Prostate gland (tissue), 2 donors: ENCODE measurements at regions not wholly inside any gene's neighbourhood (a gene's known extent, or its start where the extent isn't known, plus 50 kb on each side); places are given as distances from the start of the nearest gene placed in this dataset.

Source experiments
- POLR2A ChIP-seq: fragments of 450-650 bp; IDR thresholded peaks from one replicate; pipeline ENCODE4 v1.6.1; 2016; ENCODE audit warnings: antibody characterized with exemption, mild to moderate bottlenecking
- TF ChIP-seq, protein P1 (sequence below), 4 experiments: fragments of 200-600 bp in 2 of 4; fragments of 450-650 bp in 2 of 4; sonication (generic) in 2 of 4; IDR thresholded peaks; 1 replicate in 3 of 4; 2 replicates in 1 of 4; pipeline ENCODE4 v1.5.1; 2016 to 2019; ENCODE audit warnings: antibody characterized with exemption in 4 of 4, mild to moderate bottlenecking in 2 of 4, moderate library complexity in 2 of 4

- TF ChIP-seq, protein P1, sequence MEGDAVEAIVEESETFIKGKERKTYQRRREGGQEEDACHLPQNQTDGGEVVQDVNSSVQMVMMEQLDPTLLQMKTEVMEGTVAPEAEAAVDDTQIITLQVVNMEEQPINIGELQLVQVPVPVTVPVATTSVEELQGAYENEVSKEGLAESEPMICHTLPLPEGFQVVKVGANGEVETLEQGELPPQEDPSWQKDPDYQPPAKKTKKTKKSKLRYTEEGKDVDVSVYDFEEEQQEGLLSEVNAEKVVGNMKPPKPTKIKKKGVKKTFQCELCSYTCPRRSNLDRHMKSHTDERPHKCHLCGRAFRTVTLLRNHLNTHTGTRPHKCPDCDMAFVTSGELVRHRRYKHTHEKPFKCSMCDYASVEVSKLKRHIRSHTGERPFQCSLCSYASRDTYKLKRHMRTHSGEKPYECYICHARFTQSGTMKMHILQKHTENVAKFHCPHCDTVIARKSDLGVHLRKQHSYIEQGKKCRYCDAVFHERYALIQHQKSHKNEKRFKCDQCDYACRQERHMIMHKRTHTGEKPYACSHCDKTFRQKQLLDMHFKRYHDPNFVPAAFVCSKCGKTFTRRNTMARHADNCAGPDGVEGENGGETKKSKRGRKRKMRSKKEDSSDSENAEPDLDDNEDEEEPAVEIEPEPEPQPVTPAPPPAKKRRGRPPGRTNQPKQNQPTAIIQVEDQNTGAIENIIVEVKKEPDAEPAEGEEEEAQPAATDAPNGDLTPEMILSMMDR (IDR thresholded peaks at IDR 0.05) = no peak
- no peak for TF ChIP-seq POLR2A
Measured at GRCh38 chr16:87127766-87128147, 189.4 kb downstream of the C16orf95 start.
